HG02623 (cell line): ENCODE measurements at regions not wholly inside any gene's neighbourhood (a gene's known extent, or its start where the extent isn't known, plus 50 kb on each side); places are given as distances from the start of the nearest gene placed in this dataset.

Experiments used
- ATAC-seq: cut with Tn5 transposase; IDR thresholded peaks from one replicate; pipeline ENCODE4 v1.9.1; 2021; ENCODE audit warnings: moderate library complexity; ENCODE audit not compliant: unreplicated experiment

DNA sequence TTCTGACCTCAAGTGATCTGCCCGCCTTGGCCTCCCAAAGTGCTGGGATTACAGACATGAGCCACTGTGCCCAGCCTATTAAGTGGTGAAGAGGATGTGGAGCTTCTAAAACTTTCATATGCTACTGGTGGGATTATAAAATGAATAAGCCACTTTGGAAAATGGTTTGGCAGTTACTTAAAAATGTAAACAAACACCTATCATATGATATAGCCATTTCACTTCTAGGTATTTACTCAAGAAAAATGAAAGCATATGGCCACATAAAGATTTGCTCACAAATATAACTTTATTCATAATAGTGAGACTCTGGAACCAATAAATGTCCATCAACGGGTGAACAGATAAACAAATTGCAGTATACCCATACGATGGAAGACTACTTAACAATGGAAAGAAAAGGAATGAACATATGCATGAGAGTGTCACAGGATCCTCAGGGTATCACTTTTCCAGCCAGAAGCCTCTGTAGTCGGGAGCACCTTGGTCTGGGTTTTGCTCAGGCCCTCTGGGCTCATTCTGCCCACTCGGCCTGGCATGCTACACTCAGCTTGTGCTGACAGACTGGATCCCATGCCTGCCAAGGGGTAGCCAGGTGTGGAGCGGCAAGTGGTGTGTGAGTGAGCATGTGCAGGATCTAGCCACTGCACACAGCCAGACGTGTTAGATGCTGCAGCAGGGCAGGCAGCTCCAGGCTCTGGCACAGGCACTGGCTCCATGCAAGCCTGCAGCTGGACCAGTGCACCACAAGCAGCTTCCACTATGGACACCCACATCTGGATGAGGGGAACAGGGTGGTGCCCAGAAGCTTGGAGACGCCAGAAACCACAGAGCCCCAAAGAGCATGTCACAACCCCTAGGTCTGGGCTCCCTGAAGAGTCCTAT lies 213.2 kb upstream of the DIO3 start:
- no peak for ATAC-seq

DNA sequence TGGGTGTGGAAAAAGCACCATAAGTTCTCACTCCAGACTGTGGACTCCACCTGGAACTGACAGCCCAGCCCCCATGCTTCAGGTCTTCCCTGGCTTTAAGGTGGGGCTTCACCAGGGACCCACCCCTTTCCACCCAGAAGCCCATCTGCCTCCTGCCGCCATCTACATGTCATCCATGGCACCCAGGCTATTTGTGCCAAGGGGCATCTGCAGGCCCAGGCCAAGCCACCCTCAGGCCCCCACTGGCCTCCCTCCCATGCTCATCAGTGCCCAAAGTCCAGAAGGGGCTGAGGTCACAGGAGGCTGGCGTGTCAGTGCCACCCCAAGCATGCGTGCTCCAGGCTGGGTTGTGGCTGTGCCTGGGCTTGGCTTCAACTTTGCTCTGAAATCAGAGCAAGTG lies 212.2 kb upstream of the DIO3 start:
- no peak for ATAC-seq

DNA sequence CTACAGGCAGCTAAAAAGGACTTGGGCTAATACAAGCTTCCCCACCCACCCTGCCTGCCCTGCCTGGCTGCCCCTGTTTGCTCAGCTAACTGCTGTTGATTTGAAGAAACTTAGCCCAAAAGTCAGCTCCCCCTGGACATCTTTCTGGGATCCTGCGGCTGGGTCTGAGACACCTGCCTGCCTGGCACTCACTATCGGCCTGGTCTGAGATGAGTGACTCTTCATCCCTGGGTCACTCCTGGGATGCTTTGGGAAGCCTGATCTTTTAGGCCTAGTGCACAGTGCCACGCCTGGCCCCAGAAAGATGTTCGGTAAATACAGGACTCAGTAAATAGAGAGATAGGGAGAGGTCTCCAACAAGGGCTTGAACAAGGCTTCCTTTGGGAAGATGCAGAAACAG lies 211.3 kb upstream of the DIO3 start:
- no peak for ATAC-seq

DNA sequence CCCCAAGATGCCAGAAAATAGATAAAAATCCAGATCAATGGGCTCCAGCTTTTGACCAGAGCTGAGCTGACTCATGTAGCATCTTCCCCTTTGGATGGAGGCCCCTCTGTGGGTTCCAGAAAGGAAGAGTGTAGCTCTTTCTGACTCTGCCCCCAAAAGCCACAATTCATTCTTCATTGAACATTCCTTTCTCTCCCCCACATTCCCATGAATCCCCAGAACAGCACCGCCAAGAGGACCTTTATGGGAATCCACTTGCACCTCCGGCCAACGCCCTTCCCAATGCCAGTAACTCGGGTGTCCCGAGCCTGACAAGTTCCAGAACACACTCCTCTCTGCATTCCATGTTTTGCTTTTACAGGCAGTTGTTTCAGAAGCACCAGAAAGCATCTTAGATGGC lies 210.6 kb upstream of the DIO3 start:
- no peak for ATAC-seq

DNA sequence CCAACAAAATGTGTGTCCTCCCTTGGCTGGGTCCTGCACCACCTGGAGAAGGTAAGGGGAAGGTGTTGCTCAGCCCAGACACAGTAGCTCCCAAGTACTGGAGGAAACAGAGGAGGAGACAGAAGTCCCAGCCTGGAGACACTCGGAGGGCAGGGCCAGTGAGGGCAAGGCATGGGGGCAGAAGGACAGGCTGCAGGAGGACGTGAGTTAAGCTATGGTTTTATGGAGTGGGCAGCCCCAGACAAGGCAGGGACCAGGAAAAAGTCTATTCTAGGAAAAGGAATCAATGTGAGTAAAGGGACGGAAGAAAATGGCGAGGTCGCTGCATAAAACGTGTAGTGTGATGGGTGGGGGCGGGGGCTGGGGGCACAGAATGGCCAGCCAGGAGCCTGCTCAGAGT lies 210.1 kb upstream of the DIO3 start:
- ATAC-seq: no peak

DNA sequence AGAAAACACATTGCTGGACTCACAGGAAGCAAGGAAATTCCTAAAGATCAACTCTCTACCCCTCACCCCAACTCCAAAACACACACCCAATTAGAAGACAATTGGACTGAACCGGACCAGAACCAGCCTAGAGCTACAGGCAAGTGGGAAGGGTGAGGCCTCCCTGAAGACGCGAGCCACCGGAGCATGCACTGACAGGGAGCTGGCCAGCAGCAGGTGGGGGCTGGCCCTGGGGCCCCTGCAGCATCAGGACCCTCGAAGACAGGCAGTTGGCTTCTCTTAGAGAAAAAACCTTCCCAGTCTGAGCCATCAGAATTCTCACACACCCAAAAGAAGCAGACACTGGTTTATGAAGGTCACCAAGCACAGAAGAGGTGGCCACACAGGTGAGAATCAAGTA lies 209.5 kb upstream of the DIO3 start:
- ATAC-seq: no peak

DNA sequence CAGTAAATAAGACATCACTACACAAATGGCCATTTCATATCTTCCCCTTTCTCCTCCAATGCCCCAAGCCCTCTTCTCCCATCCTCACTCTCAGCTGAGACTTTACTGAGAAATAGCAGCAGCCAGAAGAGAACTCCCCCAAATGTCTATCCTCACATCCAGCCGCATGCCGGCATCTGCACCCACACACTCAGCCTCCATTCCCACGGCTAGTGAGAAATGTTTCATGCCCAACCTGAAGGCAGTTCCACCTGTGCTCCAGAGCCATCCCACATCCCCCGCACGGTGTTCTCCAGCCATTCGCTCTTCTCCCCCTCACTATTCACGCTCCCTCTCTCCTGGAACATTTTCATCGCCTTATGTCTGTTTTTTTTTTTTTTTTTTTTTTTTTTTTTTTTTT lies 208.7 kb upstream of the DIO3 start:
- ATAC-seq: no peak

DNA sequence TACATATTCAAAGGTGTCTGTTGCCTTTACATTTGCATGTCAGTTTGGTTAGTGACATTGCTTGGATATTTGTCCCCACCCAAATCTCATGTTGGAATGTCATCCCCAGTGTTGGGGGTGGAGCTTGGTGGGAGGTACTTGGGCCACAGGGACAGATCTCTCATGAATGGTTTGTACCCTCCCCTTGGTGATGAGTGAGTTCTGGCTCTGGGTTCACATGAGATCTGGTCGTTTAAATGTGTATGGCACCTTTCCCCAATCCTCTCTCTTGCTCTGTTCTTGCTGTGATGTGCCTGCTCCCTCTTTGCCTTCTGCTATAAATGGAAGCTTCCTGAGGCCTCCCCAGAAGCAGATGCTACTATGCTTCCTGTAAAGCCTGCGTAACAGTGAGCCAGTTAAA lies 207.9 kb upstream of the DIO3 start:
- no peak for ATAC-seq

DNA sequence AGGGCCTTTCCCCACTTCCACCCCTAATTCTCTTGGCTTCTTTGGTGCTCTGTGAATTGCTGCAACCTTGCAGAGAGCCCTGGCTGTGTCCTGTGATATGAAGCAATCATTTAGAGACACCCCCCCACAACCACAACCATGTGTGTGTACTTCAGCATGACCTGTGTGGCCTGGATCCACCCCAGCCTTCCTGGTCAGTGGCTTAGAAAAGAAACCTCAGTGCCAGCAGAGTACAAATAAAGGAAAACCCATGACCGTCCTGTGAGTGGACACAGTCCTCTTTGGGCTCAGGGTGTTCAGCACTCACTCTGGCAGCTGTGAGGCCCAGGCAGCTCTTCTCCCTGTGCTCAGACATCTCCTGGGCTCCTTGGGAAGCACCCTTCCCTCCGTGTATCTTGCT lies 206.6 kb upstream of the DIO3 start:
- no peak for ATAC-seq

DNA sequence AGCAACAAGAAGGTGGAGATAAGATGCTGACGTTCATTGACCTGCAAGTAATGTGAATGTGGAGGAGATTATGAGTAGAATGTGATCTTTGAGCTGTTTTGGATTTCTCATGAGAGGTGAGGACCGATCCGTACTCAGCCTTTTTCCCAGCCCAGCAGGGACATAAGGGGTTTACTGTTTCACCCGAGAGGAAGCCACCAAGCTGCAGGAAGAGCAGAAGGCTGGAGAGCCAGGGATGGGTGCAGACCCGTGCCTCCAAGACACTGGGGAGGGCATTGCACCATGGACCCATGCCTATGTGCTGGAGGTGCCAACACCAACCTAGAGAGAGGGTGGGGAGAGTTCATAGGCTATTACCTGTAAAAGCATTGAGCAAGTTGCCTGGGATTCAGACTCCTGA lies 206.0 kb upstream of the DIO3 start:
- no peak for ATAC-seq

DNA sequence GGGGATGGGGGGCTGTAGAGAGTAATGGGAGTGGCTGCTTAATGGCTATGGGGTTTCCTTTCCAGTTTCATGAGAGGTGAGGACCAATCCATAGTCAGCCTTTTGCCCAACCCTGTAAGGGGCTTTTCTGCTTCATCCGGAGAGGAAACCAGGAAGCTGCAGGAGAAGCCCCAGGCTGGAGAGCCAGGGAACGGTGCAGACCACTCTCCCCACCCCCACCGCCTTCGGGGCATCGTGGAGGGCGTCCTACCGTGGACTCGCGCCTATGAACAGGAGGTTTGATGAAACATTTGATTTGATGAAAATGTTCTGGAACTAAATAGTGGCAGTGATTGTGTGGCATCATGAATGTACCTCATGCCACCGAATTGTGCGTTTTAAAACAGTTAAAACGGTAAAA lies 204.3 kb upstream of the DIO3 start:
- no peak for ATAC-seq

DNA sequence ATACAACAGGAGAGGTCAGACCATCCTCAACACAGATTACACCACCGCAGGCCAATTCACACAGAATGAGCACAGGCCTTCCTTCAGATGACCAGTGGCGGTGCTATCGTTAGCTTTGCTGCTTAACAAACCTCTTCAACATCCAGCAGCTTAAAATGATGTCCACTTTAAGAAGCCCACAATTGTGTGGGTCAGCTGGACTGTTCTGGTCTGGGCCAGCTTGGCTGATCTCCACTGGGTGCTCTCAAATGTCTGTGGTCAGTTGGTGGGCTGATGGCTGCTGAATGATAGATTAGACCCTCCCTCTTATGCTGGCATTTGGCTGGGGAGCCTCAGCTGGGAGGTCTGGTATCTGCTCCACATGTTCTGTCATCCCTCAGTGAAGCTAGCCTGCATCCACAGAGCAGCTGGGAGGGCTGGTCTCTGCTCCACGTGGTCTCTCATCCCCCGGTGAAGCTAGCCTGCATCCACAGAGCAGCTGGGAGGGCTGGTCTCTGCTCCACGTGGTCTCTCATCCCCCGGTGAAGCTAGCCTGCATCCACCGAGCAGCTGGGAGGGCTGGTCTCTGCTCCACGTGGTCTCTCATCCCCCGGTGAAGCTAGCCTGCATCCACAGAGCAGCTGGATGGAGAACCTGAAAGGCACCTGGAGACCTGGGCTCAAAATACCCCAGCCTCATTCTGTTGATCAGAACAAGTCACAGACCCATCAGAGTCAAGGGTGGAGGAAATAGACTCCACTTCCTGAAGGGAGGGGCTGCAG lies 203.6 kb upstream of the DIO3 start:
- ATAC-seq: no peak

DNA sequence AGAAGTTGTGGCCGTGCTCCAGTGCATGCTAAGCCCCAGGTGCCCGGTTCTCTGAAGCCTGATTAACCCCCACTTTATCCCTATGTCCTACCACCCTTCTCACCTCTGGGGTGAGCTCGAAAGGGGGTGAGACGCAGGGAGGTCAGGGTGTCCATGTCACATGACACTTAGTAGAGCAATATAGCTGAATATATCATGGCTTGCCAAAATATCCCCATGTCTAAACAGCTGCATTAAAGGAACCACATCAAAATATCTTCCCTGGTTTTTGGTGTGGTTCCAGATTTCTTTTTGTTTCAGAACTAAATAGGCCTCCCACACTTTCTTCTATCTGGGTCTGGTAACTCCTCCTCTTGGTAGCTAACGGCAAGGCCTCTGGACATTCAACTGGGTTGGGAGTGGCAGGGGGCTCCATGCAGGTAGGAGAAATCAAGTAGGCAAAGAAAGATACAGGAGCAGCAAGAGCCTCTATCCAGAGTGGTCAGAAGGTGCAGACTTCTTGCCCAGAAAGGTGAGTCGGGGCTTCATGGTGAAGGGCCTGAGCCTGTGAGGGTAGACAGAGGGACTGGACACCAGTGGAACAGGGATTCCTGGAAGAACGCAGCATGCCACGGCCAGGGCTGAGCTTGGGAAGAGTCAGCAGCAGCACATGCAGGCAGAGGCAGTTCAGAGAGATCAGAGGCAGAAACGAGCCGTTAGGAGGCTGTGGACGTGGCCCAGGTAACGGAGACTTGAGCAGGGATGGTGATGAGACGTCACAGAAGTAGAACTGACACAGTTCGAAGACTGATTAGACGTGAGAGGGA lies 202.8 kb upstream of the DIO3 start:
- no peak for ATAC-seq

DNA sequence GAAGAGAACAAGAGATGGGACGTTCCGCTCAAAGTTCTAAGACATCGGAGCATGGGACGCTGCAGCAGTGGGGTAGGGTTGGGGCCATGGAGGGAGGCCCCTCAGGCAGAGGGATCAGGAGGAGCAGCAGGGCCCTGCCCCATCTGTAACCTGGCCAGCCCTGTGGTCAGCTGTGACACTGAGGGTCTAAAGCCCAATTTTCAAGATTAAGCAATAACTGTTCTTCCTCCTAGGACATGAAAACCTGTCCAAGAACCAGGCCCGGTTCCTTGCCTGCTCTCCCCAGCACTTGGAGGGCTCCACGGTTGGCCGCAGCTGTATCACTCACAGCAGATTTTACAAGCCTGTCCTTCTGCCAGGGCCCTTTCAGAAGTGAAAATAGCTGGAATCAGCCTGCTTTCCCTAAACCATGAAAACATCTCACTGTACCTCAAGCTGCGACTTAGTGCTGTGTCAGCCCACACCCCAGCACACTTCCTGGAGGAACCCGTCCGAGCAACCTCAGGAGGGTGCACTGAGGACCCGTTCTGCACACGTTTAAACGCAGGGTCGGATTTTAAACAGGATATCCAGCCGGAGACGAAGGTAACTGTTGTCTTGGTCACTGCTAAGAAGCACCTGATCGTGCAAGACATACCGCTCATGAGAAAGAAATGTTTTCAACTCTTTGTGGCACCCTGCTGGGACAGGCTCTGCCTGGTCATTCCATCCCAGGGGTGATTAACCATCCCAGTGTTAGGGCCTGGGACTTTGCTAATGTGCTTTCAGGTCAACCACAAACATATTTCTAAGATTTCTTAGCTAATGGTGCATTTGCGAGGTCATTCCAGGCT lies 201.9 kb upstream of the DIO3 start:
- no peak for ATAC-seq

DNA sequence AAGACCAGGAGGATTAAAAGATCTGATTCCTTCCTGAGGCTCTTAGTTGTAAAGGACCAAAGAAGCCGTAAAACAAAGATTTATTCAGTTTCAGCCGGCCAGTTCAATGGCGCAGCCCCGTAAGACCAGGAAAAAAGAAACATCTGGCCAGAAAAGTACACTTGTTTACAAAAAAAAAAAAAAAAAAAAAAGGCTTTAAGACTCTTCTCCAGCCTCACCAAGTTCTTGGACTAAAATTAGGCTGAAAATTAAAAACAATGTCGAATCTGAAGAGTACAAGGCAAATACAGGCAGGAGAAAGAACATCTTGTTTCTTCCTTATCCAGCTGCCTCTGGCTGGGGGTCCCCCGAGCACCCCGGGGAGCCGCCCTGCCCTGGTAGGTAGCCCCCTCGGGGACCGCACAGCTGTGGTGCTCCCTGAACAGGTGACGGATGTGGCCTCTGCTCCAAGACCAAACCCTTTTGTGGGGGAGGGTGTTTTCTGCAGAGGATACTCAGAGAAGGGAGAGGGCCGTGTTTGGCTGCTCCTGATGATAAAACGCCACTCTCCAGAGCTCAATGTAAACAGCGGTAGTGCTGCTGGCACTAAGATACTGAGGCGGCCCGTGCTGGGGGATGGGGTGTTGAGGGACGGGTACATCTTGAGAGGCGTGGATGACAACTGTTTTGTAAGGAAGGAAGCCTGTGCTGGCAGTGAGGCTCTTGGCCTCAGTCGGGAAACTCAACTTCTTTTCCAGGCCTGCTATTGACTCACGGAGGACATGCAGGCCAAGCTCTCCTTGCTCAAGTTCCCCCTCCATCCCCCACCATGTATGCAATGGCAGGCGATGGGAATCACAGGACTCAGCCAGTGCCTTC lies 201.0 kb upstream of the DIO3 start:
- ATAC-seq: no peak

DNA sequence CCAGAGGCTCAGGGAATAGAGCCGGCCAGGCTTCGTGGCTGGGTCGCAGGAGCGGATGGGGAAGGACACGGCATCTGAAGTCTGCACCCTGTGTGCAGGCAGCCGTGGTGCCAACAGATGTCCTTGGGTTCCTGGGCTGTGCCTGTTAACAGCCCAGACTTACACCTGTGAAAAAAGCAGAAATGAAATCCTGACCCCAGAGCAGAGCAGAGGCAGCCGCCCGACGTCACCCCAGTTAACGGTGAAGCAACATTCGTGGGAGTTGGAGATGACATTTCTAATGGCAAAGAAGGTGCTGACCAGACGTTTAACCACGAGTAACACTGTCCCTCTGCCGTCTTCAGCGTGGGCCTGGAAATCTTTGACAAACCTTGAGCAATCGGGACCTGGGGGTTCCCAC lies 200.3 kb upstream of the DIO3 start:
- ATAC-seq: no peak

DNA sequence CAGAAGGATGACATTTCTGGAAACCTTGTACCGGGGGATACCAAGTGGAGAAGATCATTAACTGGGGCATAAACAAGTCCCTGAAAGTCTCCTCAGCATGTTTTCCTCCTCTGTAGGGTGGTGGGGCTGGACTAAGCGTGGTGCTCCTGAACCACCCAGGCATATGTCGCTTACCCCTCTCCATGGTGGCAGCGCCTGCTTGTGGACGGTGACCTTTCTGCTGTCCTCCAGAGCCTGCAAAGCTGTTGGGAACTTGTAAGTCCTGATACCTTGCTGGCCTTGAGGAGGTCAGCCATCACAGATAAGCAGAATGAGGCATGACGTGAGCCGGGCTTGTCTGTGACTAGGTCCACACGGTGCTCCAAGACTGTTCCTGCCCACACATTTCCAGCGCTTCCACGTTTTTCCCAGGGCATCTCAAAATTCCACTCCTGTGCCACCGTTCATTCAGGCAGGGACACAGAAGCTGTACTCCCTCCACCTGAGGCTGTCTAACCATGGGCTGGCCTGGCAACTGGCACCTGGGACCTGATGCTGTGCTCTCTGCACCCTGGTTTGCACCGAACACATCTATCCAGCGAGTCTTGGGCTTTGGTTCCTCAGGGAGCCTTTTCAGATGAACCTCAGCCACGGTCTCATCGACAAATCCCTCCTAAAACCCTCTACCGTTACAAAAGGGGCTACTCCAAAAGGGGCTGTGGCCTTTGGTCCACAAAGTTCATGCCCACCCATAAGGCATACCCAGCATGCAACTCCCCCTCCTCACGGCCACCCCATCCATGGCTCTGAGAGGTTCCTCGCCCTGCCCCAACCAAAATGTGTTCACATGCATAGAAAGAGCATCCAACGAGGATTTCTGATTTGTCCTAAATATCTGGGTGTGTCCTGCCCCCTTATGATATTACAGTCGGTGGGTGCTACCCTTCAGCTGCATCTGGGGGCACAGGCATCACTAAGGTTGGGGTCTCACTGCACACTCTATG lies 199.6 kb upstream of the DIO3 start:
- no peak for ATAC-seq

DNA sequence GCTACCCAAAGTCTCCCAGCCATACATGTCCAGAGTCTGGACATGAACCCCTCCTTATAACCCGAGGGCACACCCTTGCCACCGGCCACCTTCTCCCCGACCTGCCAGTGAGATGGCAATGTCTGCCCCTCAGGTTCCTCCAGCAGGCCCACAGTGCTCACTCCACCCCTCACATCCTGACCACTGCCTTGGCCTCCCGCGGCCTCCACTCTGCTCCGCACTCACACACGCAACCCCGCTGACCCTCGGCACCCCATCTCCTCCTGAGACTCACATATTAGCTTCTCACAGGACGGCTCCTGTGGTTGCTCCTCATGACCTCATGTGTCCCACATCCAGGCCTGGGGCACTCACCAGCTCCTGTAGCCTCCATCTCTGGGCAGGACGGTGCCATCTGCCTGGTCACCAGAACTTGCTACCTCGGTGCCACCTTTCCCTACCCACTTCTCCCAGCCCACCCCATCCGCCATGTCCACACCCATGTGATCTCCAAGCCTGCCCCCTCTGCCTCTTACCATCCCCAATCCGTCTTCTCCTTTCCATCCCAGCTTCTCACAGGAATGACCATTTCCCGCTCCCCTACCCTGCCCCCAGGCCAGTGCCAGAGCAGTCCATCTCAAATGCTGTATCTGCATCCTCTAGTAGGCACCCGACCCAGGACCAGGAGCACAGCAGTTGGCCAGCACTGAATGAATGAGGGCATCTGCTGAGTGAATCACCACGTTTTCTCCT lies 198.6 kb upstream of the DIO3 start:
- ATAC-seq: no peak
